Gastrocnemius medialis (tissue), 4 donors: ENCODE measurements at regions not wholly inside any gene's neighbourhood (a gene's known extent, or its start where the extent isn't known, plus 50 kb on each side); places are given as distances from the start of the nearest gene placed in this dataset.

ENCODE experiments used
- CTCF ChIP-seq, 5 experiments: fragments of 450-650 bp in 3 of 5; fragments of 200-600 bp in 2 of 5; sonication (generic) in 2 of 5; IDR thresholded peaks in 4 of 5; conservative IDR thresholded peaks in 1 of 5; 1 replicate in 4 of 5; 2 replicates in 1 of 5; pipeline ENCODE4 v1.5.1; 2016 to 2019; ENCODE audit warnings: antibody characterized with exemption in 5 of 5, mild to moderate bottlenecking in 3 of 5, moderate library complexity in 3 of 5
- POLR2A ChIP-seq, 2 donors: fragments of 450-650 bp; IDR thresholded peaks; one replicate each; pipeline ENCODE4 v1.6.1; 2017; ENCODE audit warnings: antibody characterized with exemption in 2 of 2, mild to moderate bottlenecking in 2 of 2, moderate library complexity in 2 of 2

- TF ChIP-seq POLR2A (IDR thresholded peaks at IDR 0.05), result no peak
- no peak for TF ChIP-seq CTCF (IDR thresholded peaks at IDR 0.05 in 4 of 5, conservative IDR thresholded peaks at IDR 0.05 in 1 of 5)
Observed at GRCh38 chr20:17833036-17833674, 133.4 kb downstream of the BANF2 start.
